Loucy (cell line): ENCODE measurements at regions not wholly inside any gene's neighbourhood (a gene's known extent, or its start where the extent isn't known, plus 50 kb on each side); places are given as distances from the start of the nearest gene placed in this dataset.

Experiments used
- H2AFZ ChIP-seq: fragments of 200-600 bp; sonication (generic); 2 replicates; pipeline ENCODE4 v1.6.0; 2016; ENCODE audit warnings: antibody characterized with exemption, mild to moderate bottlenecking, low read length, moderate library complexity
- H3F3A ChIP-seq: fragments of 200-600 bp; 2 replicates; pipeline ENCODE4 v1.6.0; 2016; ENCODE audit warnings: antibody characterized with exemption, low read depth, mild to moderate bottlenecking
- H3K27me3 ChIP-seq: fragments of 200-600 bp; sonication (generic); 2 replicates; pipeline ENCODE4 v1.6.1; 2014; ENCODE audit warnings: low read length, mild to moderate bottlenecking; ENCODE audit not compliant: insufficient read depth, poor library complexity, severe bottlenecking
- H3K36me3 ChIP-seq: fragments of 200-600 bp; sonication (generic); 2 replicates; pipeline ENCODE4 v1.6.1; 2016; ENCODE audit warnings: low read length; ENCODE audit not compliant: insufficient read depth
- H3K4me1 ChIP-seq: fragments of 200-600 bp; sonication (generic); 2 replicates; pipeline ENCODE4 v1.5.1; 2014; ENCODE audit warnings: low read length, mild to moderate bottlenecking; ENCODE audit not compliant: insufficient read depth, poor library complexity, severe bottlenecking
- H3K4me2 ChIP-seq: fragments of 200-600 bp; sonication (generic); 2 replicates; pipeline ENCODE4 v1.6.0; 2014; ENCODE audit warnings: antibody characterized with exemption, low read length, low read depth, mild to moderate bottlenecking; ENCODE audit not compliant: poor library complexity, severe bottlenecking
- H3K4me3 ChIP-seq: fragments of 200-600 bp; sonication (generic); 2 replicates; pipeline ENCODE4 v1.5.1; 2014; ENCODE audit warnings: low read length, mild to moderate bottlenecking, mixed read lengths; ENCODE audit not compliant: poor library complexity, severe bottlenecking
- H3K79me2 ChIP-seq: fragments of 200-600 bp; sonication (generic); 2 replicates; pipeline ENCODE4 v1.6.1; 2014; ENCODE audit warnings: low read length; ENCODE audit not compliant: insufficient read depth
- H3K9ac ChIP-seq: fragments of 200-600 bp; sonication (generic); 2 replicates; pipeline ENCODE4 v1.6.0; 2014; ENCODE audit warnings: mild to moderate bottlenecking, low read depth, low read length, moderate library complexity; ENCODE audit not compliant: poor library complexity, severe bottlenecking
- H3K9me2 ChIP-seq: fragments of 200-600 bp; sonication (generic); replicated peaks from 2 replicates; pipeline ENCODE4 v1.6.1; 2016; ENCODE audit warnings: low read depth, low read length, mixed read lengths
- H3K9me3 ChIP-seq: fragments of 200-600 bp; sonication (generic); 2 replicates; pipeline ENCODE4 v1.6.1; 2014; ENCODE audit warnings: mild to moderate bottlenecking, antibody characterized with exemption, low read length, low read depth; ENCODE audit not compliant: insufficient read depth
- H4K20me1 ChIP-seq: fragments of 200-600 bp; sonication (generic); 2 replicates; pipeline ENCODE4 v1.6.0; 2014; ENCODE audit warnings: antibody characterized with exemption, low read length, mild to moderate bottlenecking; ENCODE audit not compliant: insufficient read depth, poor library complexity, severe bottlenecking
- CTCF ChIP-seq: fragments of 200-600 bp; sonication (generic); conservative IDR thresholded peaks from 2 replicates; pipeline ENCODE4 v1.5.1; 2014; ENCODE audit warnings: mild to moderate bottlenecking, antibody characterized with exemption, low read length
- EZH2phosphoT487 ChIP-seq: fragments of 200-600 bp; IDR thresholded peaks from 2 replicates; pipeline ENCODE4 v1.6.1; 2018; ENCODE audit warnings: antibody characterized with exemption, mild to moderate bottlenecking, moderate library complexity, borderline replicate concordance

DNA sequence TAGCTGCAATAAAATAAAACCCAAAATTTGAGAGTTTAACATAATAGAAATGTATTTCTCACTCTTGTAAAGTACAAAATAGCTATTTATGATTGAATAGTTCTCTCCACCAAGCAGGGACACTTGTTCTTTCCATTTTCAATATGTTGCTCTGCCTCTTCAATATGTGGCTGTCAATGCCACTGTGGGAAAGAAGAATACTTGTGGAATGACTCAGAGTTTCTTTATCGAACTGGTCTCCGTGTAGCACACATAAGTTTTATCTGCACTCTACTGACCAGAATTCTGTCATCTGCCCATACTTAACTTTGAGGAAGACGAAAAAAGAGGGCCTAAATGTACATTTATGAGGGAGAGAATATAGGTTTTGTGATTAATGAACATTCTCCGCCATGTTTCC lies 256.9 kb downstream of the ATXN7L3B start:
- Histone ChIP-seq H3K4me3 (no peak overlapping the region), H4K20me1 (no peaks in the 10 kb centered on the region), H2AFZ (no peak overlapping the region)

GRCh38 chr12:74801625-74802024 lies 264.0 kb downstream of the ATXN7L3B start:
- TF ChIP-seq EZH2phosphoT487 (no peak), CTCF (no peak)
- no peaks in the 10 kb centered on the region for H3K27me3 ChIP-seq
- H3K4me2 ChIP-seq = no peak overlapping the region
- no peaks in the 10 kb centered on the region for H3K36me3 ChIP-seq
- H3K4me1 ChIP-seq = no peaks in the 10 kb centered on the region
- no peaks in the 10 kb centered on the region for H3F3A ChIP-seq
- H3K9ac ChIP-seq = no peak overlapping the region
- no peaks in the 10 kb centered on the region for H3K79me2 ChIP-seq
- H3K9me3 ChIP-seq = no peaks in the 10 kb centered on the region
- H3K9me2 ChIP-seq = no peaks in the 10 kb centered on the region
- H3K4me3 ChIP-seq = no peak overlapping the region
- no peaks in the 10 kb centered on the region for H4K20me1 ChIP-seq
- H2AFZ ChIP-seq = no peak overlapping the region

More for the DNA sequence above, 256.9 kb downstream of the ATXN7L3B start:
- no peaks in the 10 kb centered on the region for H3K79me2 ChIP-seq
- H3F3A ChIP-seq = no peaks in the 10 kb centered on the region
- TF ChIP-seq CTCF (no peak), EZH2phosphoT487 (no peak)
- no peaks in the 10 kb centered on the region for H3K9me2 ChIP-seq
- H3K4me1 ChIP-seq = no peaks in the 10 kb centered on the region
- no peak overlapping the region for H3K9ac ChIP-seq
- H3K4me2 ChIP-seq = no peak overlapping the region
- no peaks in the 10 kb centered on the region for H3K9me3 ChIP-seq
- H3K36me3 ChIP-seq = no peaks in the 10 kb centered on the region
- no peaks in the 10 kb centered on the region for H3K27me3 ChIP-seq

DNA sequence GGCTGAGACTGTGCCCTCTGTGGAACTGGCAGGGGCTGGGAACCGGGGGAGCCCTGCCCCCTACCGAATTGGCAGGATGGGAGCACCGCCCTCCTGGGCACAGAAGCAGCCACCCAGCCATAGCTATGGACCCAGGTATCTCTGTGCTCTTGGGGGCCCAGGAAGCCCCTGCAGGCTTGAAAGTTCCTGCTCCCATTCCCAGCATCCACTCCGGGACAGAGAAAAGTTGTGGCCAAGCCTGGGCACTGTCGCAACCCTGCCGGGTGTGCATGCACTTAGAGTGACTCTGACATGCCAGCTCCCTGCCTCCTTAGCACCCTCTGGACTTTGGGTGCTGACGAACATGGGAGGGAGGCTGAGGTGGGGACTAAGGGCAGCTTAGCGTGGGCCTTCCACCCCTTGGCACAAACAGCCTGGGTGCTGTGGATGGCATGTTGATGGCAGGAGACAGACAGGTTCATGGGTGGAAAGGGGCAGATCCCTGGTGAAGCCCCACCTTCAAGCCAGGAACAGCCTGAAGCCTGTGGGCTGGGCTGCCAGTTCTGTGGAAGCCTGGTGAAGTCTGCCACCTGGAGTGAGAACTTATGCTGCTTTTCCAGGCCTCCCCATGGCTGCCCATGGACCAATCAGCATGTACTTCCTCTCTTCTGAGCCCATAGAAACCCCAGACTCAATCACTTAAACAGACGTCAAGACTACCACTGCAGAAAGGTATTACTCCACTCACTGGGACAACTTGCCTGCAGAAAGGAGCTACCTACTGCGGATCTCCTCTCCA lies 279.0 kb downstream of the ATXN7L3B start:
- H3K4me1 ChIP-seq = no peaks in the 10 kb centered on the region
- H3K9me3 ChIP-seq = no peaks in the 10 kb centered on the region
- no peaks in the 10 kb centered on the region for H3F3A ChIP-seq
- no peak for TF ChIP-seq CTCF
- no peak for TF ChIP-seq EZH2phosphoT487
- H4K20me1 ChIP-seq = no peaks in the 10 kb centered on the region
- no peaks in the 10 kb centered on the region for H3K27me3 ChIP-seq
- no peaks in the 10 kb centered on the region for H3K79me2 ChIP-seq
- no peaks in the 10 kb centered on the region for H3K9me2 ChIP-seq
- H3K36me3 ChIP-seq = no peaks in the 10 kb centered on the region
- no peak overlapping the region for H3K9ac ChIP-seq
- no peak overlapping the region for H3K4me3 ChIP-seq
- H2AFZ ChIP-seq = no peak overlapping the region
- H3K4me2 ChIP-seq = no peak overlapping the region
